Psoas muscle (tissue), 7 donors: ENCODE measurements at regions not wholly inside any gene's neighbourhood (a gene's known extent, or its start where the extent isn't known, plus 50 kb on each side); places are given as distances from the start of the nearest gene placed in this dataset.

ENCODE experiments used
- ATAC-seq, 4 donors: fragments of 200-7000 bp; cut with Tn5 transposase; one replicate each; pipeline ENCODE4 v1.9.1; 2020; ENCODE audit warnings: moderate library complexity in 3 of 4, mild to moderate bottlenecking in 2 of 4
- DNase-seq, 2 donors: peaks; one replicate each; pipeline ENCODE4 v3.0.0-alpha.2; 2020
- H3K27ac ChIP-seq: fragments of 200-600 bp; one replicate; pipeline ENCODE4 v1.8.0; 2022
- H3K27me3 ChIP-seq, 3 donors: fragments of 200-600 bp in 1 of 3; one replicate each; pipeline versions ENCODE4 v1.6.1 to v1.8.0; 2013 to 2022; ENCODE audit warnings: low read length in 2 of 3, mild to moderate bottlenecking in 2 of 3, moderate library complexity in 1 of 3; ENCODE audit not compliant: insufficient read depth in 3 of 3
- H3K36me3 ChIP-seq, 2 donors: fragments of 200-600 bp in 1 of 2; one replicate each; pipeline versions ENCODE4 v1.6.1 to v1.8.0; 2013 to 2022; ENCODE audit warnings: low read depth in 1 of 2, mild to moderate bottlenecking in 1 of 2, moderate library complexity in 1 of 2; ENCODE audit not compliant: insufficient read depth in 1 of 2
- H3K4me1 ChIP-seq: fragments of 200-600 bp; one replicate; pipeline ENCODE4 v1.8.0; 2022
- H3K4me3 ChIP-seq: fragments of 200-600 bp; one replicate; pipeline ENCODE4 v1.8.0; 2022; ENCODE audit warnings: mild to moderate bottlenecking
- H3K9me3 ChIP-seq: fragments of 200-600 bp; one replicate; pipeline ENCODE4 v1.8.0; 2022
- WGBS, 3 donors: extraction: QIAGEN DNeasy Blood & Tissue Kit; methylation state at CpG; one replicate each; pipeline versions ENCODE4 v1.1.6 to v1.1.7; 2013; 5-methylcytosine and 5-hydroxymethylcytosine counted together
- intact Hi-C, 2 donors: fragments of 100-400 bp; cut with DNase I; formaldehyde crosslinking; loops; one replicate each; pipeline versions ENCODE4 v1.11.0 to v1.14.2; 2022
- TF ChIP-seq, protein P1 (sequence below): fragments of 200-600 bp; IDR thresholded peaks from one replicate; pipeline ENCODE4 v1.8.0; 2022; ENCODE audit warnings: antibody characterized with exemption
- donor health status: healthy with polysubstance abuse.
- donor health status: DM: no; HTN: no; CAD: no; lungs with moderate emphysema.
- donor health status: Bipolar disorder and iron deficiency.
- donor health status: healthy.
- donor health status: DM: yes; HTN: yes; CAD: no.
- donor health status: DM: no; HTN: no; CAD: no.
- donor health status: DM: yes; HTN: yes; CAD: no.

DNA sequence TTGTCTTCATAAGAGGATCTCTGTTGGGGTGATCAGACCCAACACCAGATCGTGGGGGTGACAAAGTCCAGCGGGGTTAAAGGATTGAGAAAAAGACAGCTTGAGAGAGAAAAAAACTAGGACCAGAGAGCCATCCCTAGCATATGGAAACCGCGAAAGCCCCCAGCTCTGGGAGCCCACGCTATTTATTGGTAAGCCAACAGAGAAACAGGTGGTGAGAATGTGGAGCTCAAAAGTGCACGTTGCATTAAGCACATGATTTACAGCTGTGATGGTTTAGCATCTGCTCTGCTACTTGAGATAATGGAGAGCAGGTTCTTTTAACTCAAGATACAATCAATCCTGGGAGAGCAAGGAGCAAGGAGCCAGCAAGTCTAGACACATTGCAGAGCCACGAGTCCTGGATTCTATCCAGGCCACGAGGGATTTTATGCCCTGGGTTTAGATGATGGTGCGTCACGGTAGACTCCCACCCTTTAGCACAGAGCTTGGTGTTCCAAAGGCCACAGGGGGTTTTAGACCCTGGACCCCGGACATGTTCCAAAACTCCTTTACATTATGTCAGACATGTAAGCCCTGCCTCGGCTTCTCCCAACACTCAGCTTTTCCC is 755.2 kb upstream of the SORCS1 start:
- no peak for DNase-seq
- no peaks in the 10 kb centered on the region for H3K4me1 ChIP-seq
- no peak overlapping the region for H3K4me3 ChIP-seq
- intact Hi-C loops, result no loop called here
- H3K9me3 ChIP-seq, result no peaks in the 10 kb centered on the region
- TF ChIP-seq, protein P1, sequence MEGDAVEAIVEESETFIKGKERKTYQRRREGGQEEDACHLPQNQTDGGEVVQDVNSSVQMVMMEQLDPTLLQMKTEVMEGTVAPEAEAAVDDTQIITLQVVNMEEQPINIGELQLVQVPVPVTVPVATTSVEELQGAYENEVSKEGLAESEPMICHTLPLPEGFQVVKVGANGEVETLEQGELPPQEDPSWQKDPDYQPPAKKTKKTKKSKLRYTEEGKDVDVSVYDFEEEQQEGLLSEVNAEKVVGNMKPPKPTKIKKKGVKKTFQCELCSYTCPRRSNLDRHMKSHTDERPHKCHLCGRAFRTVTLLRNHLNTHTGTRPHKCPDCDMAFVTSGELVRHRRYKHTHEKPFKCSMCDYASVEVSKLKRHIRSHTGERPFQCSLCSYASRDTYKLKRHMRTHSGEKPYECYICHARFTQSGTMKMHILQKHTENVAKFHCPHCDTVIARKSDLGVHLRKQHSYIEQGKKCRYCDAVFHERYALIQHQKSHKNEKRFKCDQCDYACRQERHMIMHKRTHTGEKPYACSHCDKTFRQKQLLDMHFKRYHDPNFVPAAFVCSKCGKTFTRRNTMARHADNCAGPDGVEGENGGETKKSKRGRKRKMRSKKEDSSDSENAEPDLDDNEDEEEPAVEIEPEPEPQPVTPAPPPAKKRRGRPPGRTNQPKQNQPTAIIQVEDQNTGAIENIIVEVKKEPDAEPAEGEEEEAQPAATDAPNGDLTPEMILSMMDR, result no peak
- WGBS, 3 donors, result 63 to 67% (median 66%) methylated on average over 12 of the region's 12 CpGs
- no peak overlapping the region for H3K27ac ChIP-seq
- ATAC-seq, result no peak
- H3K36me3 ChIP-seq, result no peaks in the 10 kb centered on the region
- H3K27me3 ChIP-seq, result peaks cover 0 to 15% (median 6%) of the 10 kb centered on the region in 3 donors

DNA sequence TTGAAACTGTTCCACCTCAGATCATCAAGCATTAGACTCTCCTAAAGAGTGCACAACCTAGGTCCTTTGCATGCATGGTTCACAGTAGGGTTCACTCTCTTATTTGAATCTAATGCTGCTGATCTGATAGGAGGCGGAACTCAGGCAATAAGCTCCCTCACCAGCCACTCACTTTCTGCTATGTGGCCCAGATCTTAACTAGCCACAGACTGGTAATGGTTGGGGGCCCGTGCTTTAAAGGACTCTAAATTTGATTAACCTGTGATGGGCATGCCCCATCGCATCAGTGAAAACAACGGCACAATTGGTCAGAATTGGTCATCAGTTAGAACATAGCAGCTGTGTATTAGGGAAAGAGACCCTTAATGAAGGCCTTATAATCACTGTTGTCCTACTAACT is 753.7 kb upstream of the SORCS1 start:
- 86 to 90% (median 87%) methylated on average over 4 of the region's 4 CpGs for WGBS, 3 donors
- Histone ChIP-seq H3K4me3 (no peak overlapping the region), H3K27ac (no peak overlapping the region), H3K9me3 (no peaks in the 10 kb centered on the region), H3K27me3 (peaks cover 0 to 22% (median 8%) of the 10 kb centered on the region in 3 donors), H3K4me1 (no peaks in the 10 kb centered on the region), H3K36me3 (no peaks in the 10 kb centered on the region)
- TF ChIP-seq, protein P1, result no peak
- no peak for DNase-seq
- intact Hi-C loops, result no loop called here
- ATAC-seq, result no peak

DNA sequence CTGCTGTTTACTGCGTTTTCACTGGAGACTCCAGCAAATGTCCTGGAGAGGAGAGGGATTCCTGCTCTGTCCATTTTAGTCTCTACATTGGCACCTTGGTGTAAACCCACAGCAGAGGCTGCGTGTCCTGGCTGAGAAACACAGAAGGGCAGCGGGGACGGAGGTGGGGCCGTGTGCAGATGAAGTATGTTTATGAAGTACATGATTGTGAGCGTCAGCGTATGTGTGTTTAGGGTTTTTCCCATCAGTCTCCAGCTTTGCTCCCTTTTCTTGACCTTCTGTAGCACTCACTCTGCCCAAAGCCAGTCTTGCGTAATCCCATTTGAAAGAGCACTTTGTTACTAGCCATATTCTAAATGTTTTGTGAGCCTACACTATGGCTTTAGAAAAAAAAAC is 750.7 kb upstream of the SORCS1 start:
- Histone ChIP-seq H3K27ac (no peak overlapping the region), H3K9me3 (no peaks in the 10 kb centered on the region), H3K27me3 (peaks cover 0 to 22% (median 8%) of the 10 kb centered on the region in 3 donors), H3K4me1 (no peaks in the 10 kb centered on the region), H3K4me3 (no peak overlapping the region), H3K36me3 (no peaks in the 10 kb centered on the region)
- ATAC-seq (no peak), DNase-seq (no peak)
- 10 to 13% (median 12%) methylated on average over 8 of the region's 8 CpGs for WGBS, 3 donors
- TF ChIP-seq, protein P1, result no peak
- intact Hi-C loops, result no loop called here

DNA sequence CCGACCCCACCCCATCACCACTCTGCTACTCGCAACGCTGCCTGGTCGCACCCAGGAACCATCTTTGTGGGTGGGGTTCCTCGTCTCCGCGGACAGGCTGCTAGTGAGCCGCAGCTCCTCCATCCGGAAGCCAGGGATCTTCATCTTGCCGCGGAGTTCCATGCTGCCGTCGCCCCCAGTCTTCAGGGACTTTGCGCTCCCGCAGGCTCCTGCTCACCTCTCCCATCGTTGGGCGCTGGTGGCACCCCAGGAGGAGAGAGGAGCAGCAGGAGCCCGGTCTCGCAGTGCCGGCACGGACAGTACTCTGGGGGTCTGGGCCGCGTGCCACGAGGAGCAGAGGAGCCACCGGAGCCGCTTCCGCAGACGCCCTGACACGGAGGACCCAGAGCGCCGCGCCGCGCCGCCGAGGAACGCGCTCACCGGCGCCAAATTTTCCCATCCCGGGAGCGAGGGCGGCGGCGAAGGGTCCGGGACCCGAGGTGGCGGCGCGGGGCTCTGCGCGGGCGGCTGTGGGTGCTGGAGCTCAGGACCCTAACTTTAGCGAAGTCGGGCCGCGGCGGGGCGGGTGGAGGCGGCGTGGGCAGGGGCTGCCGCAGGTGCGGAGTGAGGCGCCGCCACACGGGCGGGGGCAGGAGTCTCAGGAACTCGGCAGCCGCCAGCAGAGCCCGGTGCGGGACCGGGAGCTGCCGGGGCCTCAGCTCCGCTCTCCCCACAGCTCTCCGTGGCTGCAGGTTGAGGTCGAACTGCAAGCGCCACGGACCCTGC is 750.1 kb upstream of the SORCS1 start:
- H3K36me3 ChIP-seq, result no peaks in the 10 kb centered on the region
- ATAC-seq (no peak), DNase-seq (peak in 1 of 2 donors; percentile 42)
- no peak overlapping the region for H3K4me3 ChIP-seq
- no peak overlapping the region for H3K27ac ChIP-seq
- intact Hi-C loops, result no loop called here
- TF ChIP-seq, protein P1, result no peak
- 1 to 2% (median 1%) methylated on average over 62 to 78 of the region's 78 CpGs for WGBS, 3 donors
- H3K27me3 ChIP-seq, result peaks cover 0 to 22% (median 8%) of the 10 kb centered on the region in 3 donors
- no peaks in the 10 kb centered on the region for H3K9me3 ChIP-seq
- no peaks in the 10 kb centered on the region for H3K4me1 ChIP-seq
